Heart right ventricle (tissue), 16 donors: ENCODE measurements at regions not wholly inside any gene's neighbourhood (a gene's known extent, or its start where the extent isn't known, plus 50 kb on each side); places are given as distances from the start of the nearest gene placed in this dataset.

Experiments
- ATAC-seq, 8 donors: fragments of 200-7000 bp; cut with Tn5 transposase; one replicate each; pipeline ENCODE4 v1.9.1; 2020; ENCODE audit warnings: mild to moderate bottlenecking in 8 of 8, moderate library complexity in 8 of 8, moderate number of reproducible peaks in 1 of 8
- DNase-seq, 2 donors: peaks; one replicate each; pipeline ENCODE4 v3.0.0-alpha.2; 2020
- H3K27ac ChIP-seq, 10 donors: fragments of 200-600 bp; sonication (generic) in 2 of 10; one replicate each; pipeline versions ENCODE4 v1.5.0 to v1.8.0; 2020 to 2022; ENCODE audit warnings: mild to moderate bottlenecking in 3 of 10
- H3K27me3 ChIP-seq, 7 donors: fragments of 200-600 bp; one replicate each; pipeline ENCODE4 v1.8.0; 2021 to 2022; ENCODE audit warnings: mild to moderate bottlenecking in 2 of 7
- H3K36me3 ChIP-seq, 9 donors: fragments of 200-600 bp; sonication (generic) in 1 of 9; one replicate each; pipeline versions ENCODE4 v1.5.0 to v1.8.0; 2020 to 2022; ENCODE audit warnings: mild to moderate bottlenecking in 2 of 9
- H3K4me1 ChIP-seq, 9 donors: fragments of 200-600 bp; sonication (generic) in 1 of 9; one replicate each; pipeline versions ENCODE4 v1.5.0 to v1.8.0; 2020 to 2022; ENCODE audit warnings: mild to moderate bottlenecking in 4 of 9
- H3K4me3 ChIP-seq, 10 donors: fragments of 200-600 bp; sonication (generic) in 2 of 10; one replicate each; pipeline versions ENCODE4 v1.5.0 to v1.8.0; 2020 to 2022; ENCODE audit warnings: mild to moderate bottlenecking in 7 of 10, moderate library complexity in 2 of 10
- H3K9me3 ChIP-seq, 11 donors: fragments of 200-600 bp in 10 of 11; sonication (generic) in 2 of 11; one replicate each; pipeline versions ENCODE4 v1.5.0 to v1.8.0; 2013 to 2022; ENCODE audit warnings: mild to moderate bottlenecking in 2 of 11, control low read depth in 1 of 11, moderate library complexity in 1 of 11
- WGBS, 2 donors: extraction: QIAGEN DNeasy Blood & Tissue Kit; methylation state at CpG; one replicate each; pipeline ENCODE4 v1.1.7; 2013; ENCODE audit warnings: inconsistent platforms in 1 of 2; 5-methylcytosine and 5-hydroxymethylcytosine counted together
- intact Hi-C, 10 donors: fragments of 100-400 bp; cut with DNase I; formaldehyde crosslinking; loops; one replicate each; pipeline versions ENCODE4 v1.11.1 to v1.14.2; 2022
- TF ChIP-seq, protein P1 (sequence below), 9 donors: fragments of 200-600 bp; sonication (generic) in 2 of 9; IDR thresholded peaks; one replicate each; pipeline versions ENCODE4 v1.5.0 to v1.8.0; 2021 to 2022; ENCODE audit warnings: antibody characterized with exemption in 9 of 9, mild to moderate bottlenecking in 5 of 9, moderate library complexity in 1 of 9
- donor health status: Arrhythmogenic right ventricular cardiomyopathy.
- donor health status: ischemic (EF 13 %, LVEDD 7.1; RV severe dilation, severe dysfunction).
- donor health status: healthy with polysubstance abuse.
- donor health status: DM: no; HTN: yes; CAD: no.
- donor health status: DM: no; HTN: no; CAD: no.
- donor health status: ischemic (EF 25% LVEDD 6.9; RV normal size, moderate dysfunction).
- donor health status: ischemic (EF 25% LVEDD 5.7; RV mildly dilated, moderate dysfunction).
- donor health status: healthy.
- donor health status: DM: yes; HTN: yes; CAD: no.
- donor health status: Ischemic cardiomyopathy.
- donor health status: ischemic (EF 35%, LVEDD 5.7; RV mildly dilated, moderate dysfunction).
- donor health status: nonischemic (EF 11% LVEDD 7.7; RV severe dilation, severe dysfunction).
- donor health status: DM: yes; HTN: yes; CAD: no.
- donor health status: PGD.
- donor health status: ischemic (EF 29% LVEDD 5.4; RV normal size, mild dysfunction).
- donor health status: nonischemic (EF 23%, LVEDD 6.1; RV moderate dilation, normal function).

DNA sequence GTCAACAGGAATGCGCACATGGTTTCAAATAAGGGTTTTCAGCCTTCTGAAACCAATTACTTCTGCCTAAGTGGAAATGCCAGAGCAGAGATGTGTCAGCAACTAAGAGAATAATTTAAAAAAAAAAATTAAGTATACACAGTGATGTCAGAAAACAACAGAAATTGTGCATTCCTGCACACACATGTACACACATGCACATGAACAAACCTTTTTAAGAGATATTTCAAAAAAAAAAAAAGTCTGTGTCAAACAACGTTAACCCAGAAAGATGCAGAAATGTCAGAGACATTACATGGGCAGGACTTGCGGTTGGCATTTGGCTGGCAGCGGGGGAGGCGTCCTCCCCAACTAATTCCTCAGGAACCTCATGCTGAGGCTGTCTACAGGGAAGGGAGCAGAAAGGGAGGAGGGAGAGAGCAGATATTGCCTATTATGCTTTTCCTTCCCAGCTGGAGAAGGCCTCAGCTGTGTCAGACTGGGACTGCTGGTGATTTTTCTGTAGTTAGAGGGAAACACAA is 536.9 kb upstream of the WWC1 start:
- Histone ChIP-seq H3K27ac (no peak overlapping the region), H3K36me3 (no peaks in the 10 kb centered on the region), H3K4me3 (no peak overlapping the region), H3K4me1 (no peaks in the 10 kb centered on the region), H3K9me3 (no peaks in the 10 kb centered on the region), H3K27me3 (peaks cover 0 to 20% (median 0%) of the 10 kb centered on the region in 7 donors)
- WGBS, 2 donors = 78 to 82% methylated on average over 5 of the region's 5 CpGs
- TF ChIP-seq, protein P1, sequence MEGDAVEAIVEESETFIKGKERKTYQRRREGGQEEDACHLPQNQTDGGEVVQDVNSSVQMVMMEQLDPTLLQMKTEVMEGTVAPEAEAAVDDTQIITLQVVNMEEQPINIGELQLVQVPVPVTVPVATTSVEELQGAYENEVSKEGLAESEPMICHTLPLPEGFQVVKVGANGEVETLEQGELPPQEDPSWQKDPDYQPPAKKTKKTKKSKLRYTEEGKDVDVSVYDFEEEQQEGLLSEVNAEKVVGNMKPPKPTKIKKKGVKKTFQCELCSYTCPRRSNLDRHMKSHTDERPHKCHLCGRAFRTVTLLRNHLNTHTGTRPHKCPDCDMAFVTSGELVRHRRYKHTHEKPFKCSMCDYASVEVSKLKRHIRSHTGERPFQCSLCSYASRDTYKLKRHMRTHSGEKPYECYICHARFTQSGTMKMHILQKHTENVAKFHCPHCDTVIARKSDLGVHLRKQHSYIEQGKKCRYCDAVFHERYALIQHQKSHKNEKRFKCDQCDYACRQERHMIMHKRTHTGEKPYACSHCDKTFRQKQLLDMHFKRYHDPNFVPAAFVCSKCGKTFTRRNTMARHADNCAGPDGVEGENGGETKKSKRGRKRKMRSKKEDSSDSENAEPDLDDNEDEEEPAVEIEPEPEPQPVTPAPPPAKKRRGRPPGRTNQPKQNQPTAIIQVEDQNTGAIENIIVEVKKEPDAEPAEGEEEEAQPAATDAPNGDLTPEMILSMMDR (IDR thresholded peaks at IDR 0.05) = no peak
- DNase-seq (no peak), ATAC-seq (no peak)
- intact Hi-C loops = no loop called here

- 44 to 50% methylated on average over 2 of the region's 2 CpGs for WGBS, 2 donors
- TF ChIP-seq, protein P1 (IDR thresholded peaks at IDR 0.05) = no peak
- Histone ChIP-seq H3K27me3 (peaks cover 0 to 21% (median 0%) of the 10 kb centered on the region in 7 donors), H3K9me3 (no peaks in the 10 kb centered on the region), H3K36me3 (no peaks in the 10 kb centered on the region), H3K27ac (no peak overlapping the region), H3K4me3 (no peak overlapping the region), H3K4me1 (no peaks in the 10 kb centered on the region)
- intact Hi-C loops = no loop called here
- ATAC-seq (no peak), DNase-seq (no peak)
Observed at GRCh38 chr5:167755420-167755819, 536.0 kb upstream of the WWC1 start.

- ATAC-seq (no peak), DNase-seq (no peak)
- no peak overlapping the region for H3K4me3 ChIP-seq
- intact Hi-C loops = no loop called here
- 71 to 72% methylated on average over 2 of the region's 2 CpGs for WGBS, 2 donors
- H3K36me3 ChIP-seq = no peaks in the 10 kb centered on the region
- H3K9me3 ChIP-seq = no peaks in the 10 kb centered on the region
- no peak overlapping the region for H3K27ac ChIP-seq
- H3K4me1 ChIP-seq = no peaks in the 10 kb centered on the region
- TF ChIP-seq, protein P1 (IDR thresholded peaks at IDR 0.05) = no peak
- peaks cover 0 to 16% (median 0%) of the 10 kb centered on the region in 7 donors for H3K27me3 ChIP-seq
Observed at GRCh38 chr5:167759057-167759821, 532.2 kb upstream of the WWC1 start.

DNA sequence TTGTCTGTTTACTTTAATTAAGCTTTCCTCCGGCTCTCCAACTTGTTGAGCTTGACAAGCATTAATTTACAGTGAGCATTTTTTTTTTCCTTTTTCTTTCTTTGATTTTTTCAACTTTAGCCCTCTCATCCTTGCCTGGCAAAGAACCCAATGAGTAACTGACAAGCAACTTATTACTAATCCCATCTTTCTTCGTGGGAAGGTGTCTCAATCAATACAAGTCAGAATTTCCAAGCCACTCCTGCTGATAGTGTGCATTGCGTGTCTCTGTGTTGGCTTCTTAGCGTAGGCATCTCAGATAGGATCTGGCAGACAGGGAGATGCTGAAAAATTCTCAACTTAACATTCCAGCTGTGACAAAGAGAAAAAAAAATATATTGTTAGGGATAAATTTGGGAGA is 527.7 kb upstream of the WWC1 start:
- no peak overlapping the region for H3K27ac ChIP-seq
- H3K36me3 ChIP-seq = no peaks in the 10 kb centered on the region
- H3K4me3 ChIP-seq = no peak overlapping the region
- TF ChIP-seq, protein P1 (IDR thresholded peaks at IDR 0.05) = no peak
- ATAC-seq = no peak
- WGBS, 2 donors = 59 to 70% methylated on average over 4 of the region's 4 CpGs
- intact Hi-C loops = no loop called here
- DNase-seq = no peak
- peaks cover 0 to 10% (median 7%) of the 10 kb centered on the region in 7 donors for H3K27me3 ChIP-seq
- H3K4me1 ChIP-seq = no peaks in the 10 kb centered on the region
- H3K9me3 ChIP-seq = no peaks in the 10 kb centered on the region
